Loucy (cell line): ENCODE measurements at regions not wholly inside any gene's neighbourhood (a gene's known extent, or its start where the extent isn't known, plus 50 kb on each side); places are given as distances from the start of the nearest gene placed in this dataset.

Source experiments
- EZH2phosphoT487 ChIP-seq: fragments of 200-600 bp; IDR thresholded peaks from 2 replicates; pipeline ENCODE4 v1.6.1; 2018; ENCODE audit warnings: antibody characterized with exemption, mild to moderate bottlenecking, moderate library complexity, borderline replicate concordance
- TF ChIP-seq, protein P1 (sequence below): fragments of 200-600 bp; sonication (generic); conservative IDR thresholded peaks from 2 replicates; pipeline ENCODE4 v1.5.1; 2014; ENCODE audit warnings: mild to moderate bottlenecking, antibody characterized with exemption, low read length

GRCh38 chr6:140850438-140850837, 1282.3 kb upstream of the GJE1 start:
- TF ChIP-seq, protein P1, sequence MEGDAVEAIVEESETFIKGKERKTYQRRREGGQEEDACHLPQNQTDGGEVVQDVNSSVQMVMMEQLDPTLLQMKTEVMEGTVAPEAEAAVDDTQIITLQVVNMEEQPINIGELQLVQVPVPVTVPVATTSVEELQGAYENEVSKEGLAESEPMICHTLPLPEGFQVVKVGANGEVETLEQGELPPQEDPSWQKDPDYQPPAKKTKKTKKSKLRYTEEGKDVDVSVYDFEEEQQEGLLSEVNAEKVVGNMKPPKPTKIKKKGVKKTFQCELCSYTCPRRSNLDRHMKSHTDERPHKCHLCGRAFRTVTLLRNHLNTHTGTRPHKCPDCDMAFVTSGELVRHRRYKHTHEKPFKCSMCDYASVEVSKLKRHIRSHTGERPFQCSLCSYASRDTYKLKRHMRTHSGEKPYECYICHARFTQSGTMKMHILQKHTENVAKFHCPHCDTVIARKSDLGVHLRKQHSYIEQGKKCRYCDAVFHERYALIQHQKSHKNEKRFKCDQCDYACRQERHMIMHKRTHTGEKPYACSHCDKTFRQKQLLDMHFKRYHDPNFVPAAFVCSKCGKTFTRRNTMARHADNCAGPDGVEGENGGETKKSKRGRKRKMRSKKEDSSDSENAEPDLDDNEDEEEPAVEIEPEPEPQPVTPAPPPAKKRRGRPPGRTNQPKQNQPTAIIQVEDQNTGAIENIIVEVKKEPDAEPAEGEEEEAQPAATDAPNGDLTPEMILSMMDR, result no peak
- no peak for TF ChIP-seq EZH2phosphoT487
